Activated naive CD4-positive, alpha-beta T cell treated with anti-CD3 and anti-CD28 coated beads, Interleukin-2, amount 10 ng/mL, durations not matched to agents 7 days and 5 days (primary cell): ENCODE measurements at regions not wholly inside any gene's neighbourhood (a gene's known extent, or its start where the extent isn't known, plus 50 kb on each side); places are given as distances from the start of the nearest gene placed in this dataset.

Experiments used
- CTCF ChIA-PET: fragments of 350-600 bp; sonication (Branson Sonifier 250); formaldehyde crosslinking; loops from one replicate; lab custom pipeline; 2021; ENCODE audit warnings: antibody characterized with exemption; lab: Charles Lee
- DNase-seq: peaks from one replicate; pipeline ENCODE4 v3.0.0-alpha.2; 2020
- H3K27ac Mint-ChIP-seq: one replicate; pipeline ENCODE4 v1.8.0; 2021; ENCODE audit warnings: mild to moderate bottlenecking, moderate library complexity, mixed read lengths
- H3K27me3 Mint-ChIP-seq: one replicate; pipeline ENCODE4 v1.8.0; 2021; ENCODE audit warnings: mild to moderate bottlenecking, mixed read lengths
- H3K36me3 Mint-ChIP-seq: one replicate; pipeline ENCODE4 v1.8.0; 2021; ENCODE audit warnings: mixed read lengths
- H3K4me1 Mint-ChIP-seq: one replicate; pipeline ENCODE4 v1.8.0; 2021; ENCODE audit warnings: mixed read lengths
- H3K4me3 Mint-ChIP-seq: one replicate; pipeline ENCODE4 v1.8.0; 2021; ENCODE audit warnings: mild to moderate bottlenecking, moderate library complexity, mixed read lengths
- H3K9me3 Mint-ChIP-seq: one replicate; pipeline ENCODE4 v1.8.0; 2021; ENCODE audit warnings: mixed read lengths

DNA sequence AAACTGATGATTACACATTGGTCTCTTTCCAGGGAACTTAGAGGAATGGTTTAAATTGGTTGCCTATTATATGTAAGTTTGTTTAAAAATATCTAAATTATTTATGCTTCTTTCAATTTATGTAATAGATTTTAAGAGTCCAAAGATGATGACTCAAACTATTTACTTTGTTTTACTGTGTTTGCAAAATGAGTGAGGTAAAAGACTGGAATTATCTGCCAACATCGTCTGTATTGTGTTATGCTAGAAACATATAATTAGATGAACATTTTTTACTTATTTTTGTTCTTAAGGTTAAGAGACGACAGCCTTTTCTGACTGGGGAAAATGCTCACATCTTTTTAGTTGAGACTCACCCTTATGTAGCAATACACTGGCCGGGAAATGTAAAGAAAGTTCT, 51.1 kb upstream of the SYTL5 start:
- no peak for DNase-seq
- Mint-ChIP-seq H3K36me3 (no peaks in the 10 kb centered on the region), H3K9me3 (no peaks in the 10 kb centered on the region), H3K4me1 (peaks cover 1% of the 10 kb centered on the region), H3K27ac (no peak overlapping the region), H3K4me3 (no peak overlapping the region), H3K27me3 (no peaks in the 10 kb centered on the region)
- CTCF ChIA-PET: interaction anchor here (0.6 kb wide), 1 partner anchor 8 kb away, joined by 4 read pairs; no protein-coding TSS in a partner anchor

DNA sequence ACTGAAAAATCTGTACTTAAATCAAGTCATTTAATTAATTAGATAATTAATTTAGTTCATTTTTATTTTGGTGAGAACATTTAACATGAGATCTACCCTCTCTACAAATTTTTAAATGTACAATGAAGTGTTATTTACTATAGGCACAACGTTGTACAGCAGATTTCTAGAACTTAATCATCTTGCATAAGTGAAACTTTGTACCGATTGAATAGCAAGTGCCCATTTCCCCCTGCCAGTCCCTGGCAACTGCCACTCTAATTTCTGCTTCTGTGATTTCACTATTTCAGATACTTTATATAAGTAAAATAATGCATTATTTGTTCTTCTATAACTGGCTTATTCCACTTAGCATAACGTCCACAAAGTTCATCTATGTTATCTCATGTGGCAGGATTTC, 50.1 kb upstream of the SYTL5 start:
- Mint-ChIP-seq H3K27me3 (no peaks in the 10 kb centered on the region), H3K36me3 (no peaks in the 10 kb centered on the region), H3K4me3 (no peak overlapping the region), H3K9me3 (no peaks in the 10 kb centered on the region), H3K4me1 (peaks cover 2% of the 10 kb centered on the region), H3K27ac (no peak overlapping the region)
- CTCF ChIA-PET: no interaction called here
- no peak for DNase-seq
